GM18502 (cell line): ENCODE measurements at regions not wholly inside any gene's neighbourhood (a gene's known extent, or its start where the extent isn't known, plus 50 kb on each side); places are given as distances from the start of the nearest gene placed in this dataset.
"Not testable (repeated sequence)": the region's sequence is repeated elsewhere in the genome, so short reads cannot be mapped to it uniquely, and the experiment has no call there.

ENCODE experiments used
- ATAC-seq: cut with Tn5 transposase; IDR thresholded peaks from one replicate; pipeline ENCODE4 v1.9.1; 2021; ENCODE audit warnings: mild to moderate bottlenecking; ENCODE audit not compliant: unreplicated experiment, poor library complexity

DNA sequence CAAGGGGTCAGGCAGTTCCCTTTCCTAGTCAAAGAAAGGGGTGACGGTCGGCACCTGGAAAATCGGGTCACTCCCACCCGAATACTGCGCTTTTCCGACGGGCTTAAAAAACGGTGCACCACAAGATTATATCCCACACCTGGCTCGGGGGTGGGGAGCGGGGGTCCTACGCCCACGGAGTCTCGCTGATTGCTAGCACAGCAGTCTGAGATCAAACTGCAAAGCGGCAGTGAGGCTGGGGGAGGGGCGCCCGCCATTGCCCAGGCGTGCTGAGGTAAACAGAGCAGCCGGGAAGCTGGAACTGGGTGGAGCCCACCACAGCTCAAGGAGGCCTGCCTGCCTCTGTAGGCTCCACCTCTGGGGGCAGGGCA, 1890.5 kb upstream of the FLRT2 start:
- not testable (repeated sequence) for ATAC-seq

DNA sequence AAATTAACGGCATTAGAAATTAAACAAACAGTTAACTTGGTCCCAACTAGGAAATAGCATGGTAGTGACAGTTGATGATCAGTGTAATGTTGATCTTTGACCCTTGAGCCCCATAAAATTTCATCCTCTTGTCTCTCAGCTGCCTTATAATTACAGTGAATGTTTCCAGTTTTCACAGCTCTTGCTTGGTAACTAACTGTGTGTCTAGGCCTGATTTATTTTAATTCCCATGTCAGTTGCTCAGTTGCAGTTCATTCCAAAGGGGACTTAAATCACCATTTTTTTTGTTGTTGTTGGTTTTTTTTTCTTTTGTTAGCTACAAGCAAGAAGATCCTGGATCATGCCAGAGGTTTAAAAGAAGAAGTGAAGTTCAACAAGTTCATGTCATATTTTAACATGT, 1883.7 kb upstream of the FLRT2 start:
- ATAC-seq, result no peak

DNA sequence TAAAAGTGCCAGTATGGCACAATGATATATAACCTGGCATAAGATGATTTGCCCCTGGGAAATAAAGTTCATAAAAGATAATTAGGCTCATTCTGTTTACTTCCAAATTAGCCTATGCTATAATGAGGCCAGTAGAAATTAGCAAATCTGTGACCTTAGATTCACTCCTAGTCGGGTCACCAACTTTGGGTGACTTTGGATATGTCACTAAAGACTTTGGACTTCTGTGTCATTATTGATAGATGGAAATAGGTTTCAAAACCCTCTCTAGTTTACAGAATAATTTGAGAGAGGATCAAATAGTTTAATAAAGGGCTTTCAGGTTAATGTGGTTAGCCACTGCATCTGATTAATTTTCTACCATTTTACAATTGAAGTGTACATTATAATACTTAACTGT, 1869.3 kb upstream of the FLRT2 start:
- ATAC-seq, result no peak

DNA sequence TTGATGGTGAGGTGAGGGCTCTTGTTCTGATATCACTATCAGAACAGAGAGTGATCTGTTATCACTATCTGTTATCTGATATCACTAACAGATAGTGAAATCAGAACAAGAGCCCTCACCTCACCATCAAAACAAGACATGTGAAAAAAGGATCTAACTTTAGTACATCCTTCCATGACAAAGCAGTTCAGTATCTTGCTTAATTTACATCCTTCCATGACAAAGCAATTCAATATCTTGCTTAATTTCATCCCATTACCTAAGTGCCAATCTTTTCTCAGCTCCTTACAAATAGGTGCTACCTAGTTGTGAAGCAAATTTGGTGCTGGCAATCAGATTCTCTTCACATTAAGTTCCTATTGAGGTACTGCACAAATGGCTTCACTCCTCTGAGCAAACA, 1865.6 kb upstream of the FLRT2 start:
- no peak for ATAC-seq

DNA sequence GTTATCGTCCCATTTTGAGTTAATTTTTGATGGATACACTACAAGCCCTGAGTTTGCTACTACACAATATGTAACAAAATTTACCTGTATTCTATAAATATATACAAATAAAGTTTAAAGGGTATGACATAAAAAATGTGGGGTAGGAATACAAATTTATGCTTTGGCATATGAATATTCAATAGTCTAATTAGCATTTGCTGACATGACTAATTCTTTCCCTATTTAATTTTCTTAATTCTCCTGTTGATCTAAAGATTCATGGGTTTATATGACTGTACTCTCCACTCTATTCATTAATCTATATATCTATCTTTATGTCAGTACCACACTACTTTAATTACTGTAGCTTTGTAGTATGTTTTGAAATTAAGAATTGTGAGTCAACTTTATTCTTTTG, 1840.7 kb upstream of the FLRT2 start:
- ATAC-seq, result no peak

DNA sequence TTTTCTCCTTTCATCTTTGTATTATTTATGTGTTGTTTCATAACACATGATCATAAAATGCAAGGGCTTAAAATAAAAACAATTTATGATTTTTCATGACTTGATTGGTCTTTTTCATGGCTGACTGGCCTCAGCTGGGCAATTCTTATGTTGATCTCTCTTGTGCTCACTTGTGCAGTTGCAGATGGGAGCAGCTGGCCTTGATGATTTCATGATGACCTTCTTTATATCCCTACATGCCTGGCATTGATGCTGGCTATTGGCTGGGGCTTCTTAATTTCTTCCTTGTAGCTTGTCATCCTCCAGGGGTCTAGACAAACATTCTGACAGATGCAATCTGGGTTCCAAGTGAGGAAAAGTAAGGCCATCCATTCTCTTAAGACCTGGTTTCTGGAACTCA, 1832.8 kb upstream of the FLRT2 start:
- no peak for ATAC-seq

DNA sequence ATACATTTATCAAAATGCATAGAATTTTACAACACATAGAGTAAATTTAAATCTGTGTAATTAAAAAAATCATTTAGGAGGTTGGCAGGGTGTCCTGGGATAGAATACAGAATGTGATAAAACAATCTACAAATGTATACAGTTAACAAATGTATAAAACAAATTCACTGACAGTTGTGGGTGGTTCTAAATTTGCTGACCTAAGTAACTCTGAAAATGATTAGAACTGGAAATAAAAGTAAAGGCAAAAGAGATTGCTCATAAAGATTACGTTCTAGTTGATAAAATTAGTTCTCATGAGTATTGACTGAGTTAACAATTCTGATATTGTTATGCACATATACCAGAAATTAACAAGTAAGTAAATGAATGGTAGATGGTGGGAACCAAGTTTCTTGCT, 1827.3 kb upstream of the FLRT2 start:
- no peak for ATAC-seq

DNA sequence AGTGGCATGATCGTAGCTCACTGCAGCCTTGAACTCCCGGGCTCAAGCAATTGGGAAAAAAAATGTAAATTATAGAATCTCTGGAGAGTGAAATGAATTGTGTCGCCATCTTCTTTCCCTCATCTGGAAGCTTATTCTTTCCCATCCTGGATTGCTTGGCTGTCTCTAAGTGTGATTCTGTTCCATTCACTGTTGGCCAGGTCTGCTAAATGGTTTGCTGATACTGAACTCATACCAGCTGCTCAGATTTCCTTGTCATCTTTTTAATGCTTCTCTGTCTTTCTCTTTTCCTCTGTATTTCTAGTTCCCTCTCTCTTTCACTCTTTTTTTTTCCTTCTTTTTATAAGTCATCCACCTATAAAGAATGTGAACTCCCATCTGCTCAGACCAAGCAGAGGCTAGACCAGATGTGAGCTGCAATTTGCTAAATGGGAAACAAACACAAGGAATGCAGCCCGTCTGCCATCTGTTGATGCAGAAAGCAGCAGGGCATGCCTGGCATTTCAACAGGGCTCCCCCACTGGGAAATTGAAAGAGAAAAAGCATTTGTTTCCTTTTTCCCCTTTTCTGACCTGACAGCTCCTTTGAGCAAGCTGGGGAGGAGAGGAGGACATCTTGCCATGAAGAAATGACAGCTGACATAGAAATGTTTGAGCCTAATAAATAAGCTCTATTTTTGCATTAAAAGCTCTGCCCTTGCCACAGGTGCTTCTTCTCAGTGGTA, 1823.6 kb upstream of the FLRT2 start:
- no peak for ATAC-seq

DNA sequence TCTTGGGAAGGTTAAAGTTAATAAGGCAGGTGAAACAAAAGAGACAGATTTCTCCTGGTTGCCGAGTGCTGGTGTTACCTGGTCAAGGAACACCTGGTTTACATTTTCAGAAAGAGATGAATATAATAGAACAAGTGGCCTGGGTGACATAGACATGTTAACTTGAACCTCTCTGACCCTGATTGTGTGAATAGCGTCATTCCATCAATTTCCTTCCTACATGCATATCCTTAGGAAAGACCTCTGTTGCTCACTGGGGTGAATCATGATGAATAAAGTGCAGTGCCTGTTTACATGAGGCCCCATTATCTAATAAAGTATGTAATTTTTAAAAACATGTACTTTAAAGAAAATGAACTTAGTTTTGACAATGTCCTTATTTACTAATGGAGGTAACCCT, 1822.9 kb upstream of the FLRT2 start:
- no peak for ATAC-seq

DNA sequence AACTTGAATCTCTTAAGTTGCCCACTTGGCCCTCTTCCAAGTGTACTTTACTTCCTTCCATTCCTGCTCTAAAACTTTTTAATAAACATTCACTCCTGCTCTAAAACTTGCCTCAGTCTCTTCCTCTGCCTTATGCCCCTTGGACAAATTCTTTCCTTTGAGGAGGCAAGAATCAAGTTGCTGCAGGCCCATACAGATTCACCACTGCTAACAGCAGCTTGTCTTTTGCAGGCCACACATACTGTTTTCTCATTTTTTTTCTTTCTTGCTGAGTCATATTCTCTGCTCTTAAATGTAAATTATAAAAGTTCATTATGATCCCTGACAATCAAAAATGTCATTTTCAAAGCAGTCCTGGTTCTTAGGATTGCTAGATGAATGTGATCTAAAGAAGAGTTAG, 1820.8 kb upstream of the FLRT2 start:
- no peak for ATAC-seq

DNA sequence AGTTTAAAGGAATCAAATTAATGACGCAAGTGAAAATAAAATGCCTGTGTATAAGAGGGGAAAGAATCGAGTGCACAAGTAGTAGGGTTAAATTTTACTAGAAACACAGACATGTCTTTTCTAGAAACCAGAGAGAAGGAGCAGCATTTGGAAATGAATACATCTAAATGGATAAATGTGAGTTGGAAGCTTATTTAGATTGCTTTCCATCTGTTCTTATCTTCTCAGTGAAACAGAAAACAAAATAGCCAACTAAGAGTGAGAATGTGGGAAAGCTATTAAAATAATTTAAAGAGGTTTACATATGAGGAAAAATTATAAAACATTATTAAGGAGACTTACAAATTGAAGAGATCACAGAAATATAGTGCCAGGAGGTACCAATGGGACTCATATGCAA, 1818.9 kb upstream of the FLRT2 start:
- no peak for ATAC-seq

DNA sequence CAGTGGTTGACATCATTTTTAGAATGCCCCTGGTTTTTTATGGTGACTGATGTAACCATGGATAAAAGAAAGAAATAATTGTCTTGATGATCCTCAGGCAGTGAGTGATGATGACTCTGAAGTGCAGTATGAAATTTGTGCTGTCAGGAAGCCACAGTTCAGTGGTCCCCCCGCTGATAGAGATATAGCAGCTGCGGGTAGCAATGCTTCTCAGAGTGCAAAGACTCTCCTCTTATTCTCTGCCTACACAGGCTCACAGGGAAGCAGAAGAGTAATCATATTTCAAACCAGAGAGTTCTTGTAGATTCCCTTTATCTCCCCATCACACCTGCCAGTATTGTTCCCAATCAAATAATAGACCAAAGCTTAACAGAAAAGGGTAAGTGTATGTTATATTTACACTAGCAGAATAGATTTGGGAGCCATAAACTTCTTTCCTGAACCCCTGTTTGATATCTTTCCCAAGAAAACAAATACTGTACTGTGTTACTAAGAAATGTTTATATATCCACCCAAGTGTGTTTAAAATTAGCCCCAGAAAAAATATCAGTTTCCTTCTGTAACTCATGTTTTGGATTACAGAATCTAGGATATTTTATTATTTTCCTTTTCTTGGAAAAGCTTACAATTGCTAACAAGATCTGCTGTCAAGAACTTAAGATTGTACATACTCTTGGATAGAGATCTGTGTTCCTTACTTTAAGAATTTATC, 1817.4 kb upstream of the FLRT2 start:
- no peak for ATAC-seq

DNA sequence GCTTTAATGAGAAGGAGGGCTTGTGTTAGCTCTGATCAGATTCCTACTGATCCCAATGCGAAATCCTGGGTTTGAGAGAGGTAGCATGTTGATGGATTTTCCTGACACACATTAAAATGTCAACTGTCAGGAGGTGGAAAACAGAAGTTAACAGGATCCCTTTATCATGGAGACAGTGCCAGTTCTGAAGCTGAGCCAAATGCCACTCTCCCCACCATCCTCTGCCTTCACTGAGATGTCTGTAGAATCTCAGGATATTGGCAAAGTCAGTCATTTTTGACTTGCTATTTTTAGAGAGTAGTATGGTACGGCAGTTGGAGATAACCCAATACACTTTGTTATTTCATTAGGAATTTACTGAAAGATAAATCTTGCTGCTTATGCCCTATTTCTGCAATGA, 1816.2 kb upstream of the FLRT2 start:
- ATAC-seq, result no peak

DNA sequence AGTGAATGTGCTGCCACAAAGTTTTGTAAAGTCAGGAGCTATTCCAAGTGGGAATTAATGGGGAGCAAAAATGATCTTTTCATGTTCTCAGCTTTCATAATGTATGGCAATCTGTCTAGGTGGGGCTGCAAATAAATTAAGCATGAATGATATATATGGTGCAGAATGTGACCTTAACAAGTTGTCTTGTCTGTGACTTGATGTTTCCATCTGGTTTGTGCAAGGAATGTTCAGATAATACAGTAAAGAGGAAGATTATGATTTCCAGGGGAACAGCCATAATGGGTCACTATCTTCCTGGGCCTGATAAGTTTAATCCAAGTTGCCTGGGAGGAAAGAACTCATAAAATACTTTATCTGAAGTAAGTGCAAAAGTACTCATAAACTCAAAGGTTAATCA, 1815.8 kb upstream of the FLRT2 start:
- no peak for ATAC-seq

DNA sequence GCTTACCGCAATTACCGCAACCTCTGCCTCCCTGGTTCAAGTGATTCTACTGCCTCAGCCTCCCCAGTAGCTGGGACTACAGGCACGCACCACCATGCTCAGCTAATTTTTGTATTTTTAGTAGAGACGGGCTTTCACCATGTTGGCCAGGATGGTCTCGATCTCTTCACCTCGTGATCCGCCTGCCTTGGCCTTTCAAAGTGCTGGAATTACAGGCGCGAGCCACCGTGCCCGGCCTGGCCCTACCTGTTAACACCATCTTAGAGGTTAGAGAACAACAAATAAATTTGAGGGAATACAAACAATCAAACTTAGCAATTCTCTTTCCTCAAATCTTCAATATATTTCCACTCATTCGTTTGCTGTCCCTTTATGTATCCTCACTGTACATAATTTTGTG, 1810.5 kb upstream of the FLRT2 start:
- not testable (repeated sequence) for ATAC-seq

DNA sequence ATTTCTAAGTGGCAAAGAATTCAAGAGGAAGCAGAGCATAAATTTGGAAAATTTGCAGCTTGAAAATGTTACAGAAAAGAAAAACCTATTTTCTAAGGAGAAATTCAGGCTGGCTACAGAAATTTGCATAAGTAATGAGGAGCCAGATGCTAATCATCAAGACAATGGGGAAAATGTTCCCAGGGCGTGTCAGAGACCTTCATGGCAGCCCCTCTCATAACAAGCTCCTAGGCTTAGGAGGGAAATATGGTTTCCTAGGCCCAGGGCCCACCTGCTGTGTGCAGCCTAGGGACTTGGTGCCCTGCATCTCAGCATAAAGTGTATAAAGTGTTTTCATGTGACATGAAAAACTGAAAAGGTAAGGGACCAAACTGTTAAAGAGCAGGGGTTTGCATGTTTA, 1796.3 kb upstream of the FLRT2 start:
- ATAC-seq, result no peak

DNA sequence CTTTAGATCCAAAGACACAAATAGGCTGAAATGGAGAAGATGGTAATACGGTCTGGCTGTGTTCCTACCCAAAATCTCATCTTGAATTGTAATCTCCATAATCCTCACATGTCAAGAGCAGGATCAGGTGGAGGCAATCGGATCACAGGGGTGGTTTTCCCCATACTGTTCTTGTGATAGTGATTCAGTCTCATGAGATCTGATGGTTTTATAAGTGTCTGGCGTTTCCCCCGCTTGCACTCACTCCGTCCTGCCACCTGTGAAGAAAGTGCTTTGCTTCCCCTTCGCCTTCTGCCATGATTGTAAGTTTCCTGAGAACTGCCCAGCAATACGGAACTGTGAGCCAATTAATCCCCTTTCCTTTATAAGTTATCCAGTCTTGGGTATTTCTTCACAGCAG, 1795.5 kb upstream of the FLRT2 start:
- ATAC-seq, result no peak

DNA sequence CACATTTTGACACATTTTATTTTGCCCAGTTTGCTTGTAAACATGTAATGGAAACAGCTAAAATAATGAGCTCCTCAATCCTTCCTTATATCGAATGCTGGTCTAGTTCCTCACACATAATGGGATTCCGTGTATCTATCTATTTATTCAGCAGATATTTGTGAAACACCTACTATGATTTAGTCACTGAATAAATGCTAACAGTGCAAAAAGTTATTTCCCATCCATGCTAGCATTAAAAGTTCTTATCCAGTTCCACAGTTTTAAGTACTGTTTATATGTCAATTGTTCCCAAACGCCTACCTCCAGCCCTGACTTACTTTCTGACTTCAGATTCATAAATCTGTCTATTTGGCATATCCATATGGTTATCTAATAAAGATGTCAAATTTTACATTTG, 1788.7 kb upstream of the FLRT2 start:
- ATAC-seq, result no peak

DNA sequence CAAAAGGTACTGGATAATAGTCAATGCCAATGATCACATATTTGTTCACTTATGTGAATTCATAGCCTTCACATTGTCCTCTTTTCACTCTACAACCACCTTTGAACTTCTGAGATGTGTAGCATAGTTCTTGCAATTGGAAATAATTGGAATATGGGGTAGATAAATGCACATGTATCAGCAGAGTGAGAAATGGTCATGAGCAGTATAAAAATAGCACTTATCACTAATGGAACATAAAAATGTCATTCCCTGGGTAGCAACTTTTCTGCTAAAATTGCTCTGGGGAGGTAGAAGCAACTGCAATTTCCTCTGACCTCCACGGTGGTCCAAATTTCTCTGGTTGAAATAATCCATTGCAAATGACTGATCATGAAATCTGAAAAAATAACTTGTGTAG, 1785.7 kb upstream of the FLRT2 start:
- no peak for ATAC-seq

DNA sequence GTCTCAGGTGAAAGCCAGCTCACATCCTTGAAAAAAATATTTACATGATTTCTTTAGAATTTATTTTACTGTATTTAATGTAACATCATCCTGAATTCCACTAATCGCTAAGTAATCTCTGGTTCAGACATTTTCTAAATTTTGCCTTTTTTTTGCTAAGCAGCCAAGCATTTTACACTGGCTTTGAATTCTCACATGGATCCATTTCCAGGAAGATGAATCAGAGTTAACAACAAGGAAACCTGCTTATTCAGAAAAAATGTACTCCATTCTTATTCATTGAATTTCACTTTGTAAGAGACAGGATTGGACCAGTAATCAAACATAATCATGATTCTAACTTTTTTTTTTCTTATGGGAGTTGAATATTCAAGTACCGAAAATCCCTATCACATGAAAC, 1785.1 kb upstream of the FLRT2 start:
- ATAC-seq, result no peak

DNA sequence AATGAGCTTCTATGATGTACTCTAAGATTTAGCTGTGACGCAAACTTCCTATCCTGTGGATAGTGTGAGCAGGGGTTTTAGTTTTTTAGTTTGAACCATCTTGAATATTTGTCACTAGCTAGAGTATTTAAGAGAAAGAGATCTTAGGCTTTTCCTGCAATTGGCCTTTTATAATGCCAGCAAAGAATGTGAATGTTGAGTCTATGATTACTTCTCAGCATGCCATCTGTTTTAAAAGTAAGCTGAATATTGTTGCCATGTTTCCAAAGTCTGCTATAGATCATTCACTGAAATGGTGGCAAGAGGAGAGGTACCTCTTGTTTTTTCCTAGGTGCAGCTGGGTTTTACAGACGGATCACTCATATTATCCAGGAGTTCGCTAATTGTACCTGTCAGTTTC, 1783.6 kb upstream of the FLRT2 start:
- ATAC-seq, result no peak

DNA sequence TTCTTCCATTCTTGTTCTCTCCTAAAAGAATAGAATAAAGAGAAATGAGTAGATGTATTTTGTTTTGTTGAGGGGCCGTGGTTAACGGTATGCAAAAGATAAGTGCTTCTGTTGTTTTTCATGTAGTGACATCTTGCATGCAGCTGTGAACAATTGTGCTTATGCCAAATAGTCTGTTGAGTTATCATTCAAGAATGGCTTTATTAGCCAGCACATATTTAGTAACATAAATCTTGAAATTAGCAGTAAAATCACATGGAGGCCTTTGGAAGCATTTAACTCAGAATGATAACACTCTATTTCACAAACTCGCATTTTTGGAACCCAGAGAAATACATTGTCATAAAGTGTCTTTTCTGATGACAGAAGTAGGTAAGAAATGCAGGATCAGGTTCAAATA, 1772.0 kb upstream of the FLRT2 start:
- no peak for ATAC-seq
